D341Med (cell line): ENCODE measurements at regions not wholly inside any gene's neighbourhood (a gene's known extent, or its start where the extent isn't known, plus 50 kb on each side); places are given as distances from the start of the nearest gene placed in this dataset.

Experiments
- DNase-seq: peaks from one replicate; pipeline ENCODE4 v3.0.0; 2012; ENCODE audit warnings: low spot score

DNA sequence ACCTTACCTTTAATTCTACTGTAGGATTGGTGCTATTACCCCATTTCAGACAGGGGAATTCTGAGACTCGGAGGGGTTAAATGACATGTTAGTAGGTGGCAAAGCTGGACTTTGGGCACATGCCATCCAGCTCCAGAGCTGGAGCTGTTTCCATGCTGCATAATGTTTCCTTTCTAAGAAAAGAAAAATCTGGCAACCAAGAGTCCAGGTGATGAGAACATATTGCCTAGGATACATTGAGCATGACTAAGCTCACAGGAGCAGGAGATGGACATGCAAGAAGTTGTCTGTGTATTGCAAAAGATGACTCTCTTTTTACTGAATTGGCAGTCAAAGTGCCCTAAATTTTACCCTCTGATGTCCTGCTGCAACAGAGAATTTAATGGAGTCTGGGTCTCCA is 150.8 kb upstream of the SYT13 start:
- no peak for DNase-seq

DNA sequence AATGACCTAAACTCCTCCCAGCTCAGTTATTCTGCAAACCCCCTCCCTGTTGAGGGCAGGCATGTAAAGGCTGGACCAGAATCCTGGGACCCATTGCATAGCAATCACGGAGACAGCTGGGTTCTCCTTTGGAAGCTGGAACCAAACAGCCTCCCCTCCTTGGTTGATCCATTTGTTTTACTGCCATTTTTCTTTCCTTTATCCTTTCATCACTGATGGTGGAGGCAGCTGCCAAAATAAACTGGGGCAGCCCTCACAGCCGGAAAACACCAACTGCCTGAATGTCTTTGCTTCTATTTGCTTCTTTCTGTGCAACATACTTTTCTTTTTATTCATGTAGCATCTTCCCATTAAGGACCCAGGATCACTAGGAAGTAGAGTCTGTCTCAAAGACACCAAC is 150.0 kb upstream of the SYT13 start:
- DNase-seq: no peak

DNA sequence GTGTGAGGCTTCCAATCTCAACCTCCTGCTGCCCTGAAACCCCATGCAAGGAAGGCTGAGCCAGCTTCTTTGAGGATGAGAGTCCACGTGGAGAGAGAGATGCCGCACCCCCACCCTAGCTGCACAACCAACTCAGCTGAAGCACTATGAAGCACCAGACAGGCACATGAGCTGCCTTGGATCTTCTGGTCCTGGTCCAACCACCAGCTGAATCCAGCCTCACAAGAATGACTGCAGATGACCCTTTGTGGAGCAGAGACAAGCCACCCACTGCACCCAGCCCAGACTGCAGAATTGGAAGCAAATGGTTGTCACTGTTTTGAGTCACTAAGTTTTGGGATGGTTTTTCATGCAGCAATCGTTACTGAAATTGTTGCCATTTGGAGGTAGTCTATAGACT is 149.6 kb upstream of the SYT13 start:
- DNase-seq: no peak

DNA sequence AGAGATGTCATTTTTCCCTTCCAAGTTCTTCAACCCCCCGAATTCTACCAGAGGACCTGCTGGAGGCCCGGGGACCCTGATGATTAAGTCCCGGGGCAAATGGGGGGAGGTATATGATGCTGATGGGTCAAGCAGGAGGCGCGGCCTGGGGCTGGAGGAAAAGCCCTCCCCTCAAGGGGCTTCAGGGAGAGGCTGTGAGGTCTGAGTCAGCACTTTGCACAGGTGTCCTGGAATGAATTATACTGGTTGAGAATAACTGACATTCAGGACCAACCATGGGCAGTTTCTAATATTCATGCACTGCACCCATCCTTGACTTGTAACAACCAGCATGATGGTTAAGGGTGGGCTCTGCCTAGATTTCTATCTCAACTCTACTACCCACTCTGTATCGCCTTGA is 146.8 kb upstream of the SYT13 start:
- DNase-seq: no peak

DNA sequence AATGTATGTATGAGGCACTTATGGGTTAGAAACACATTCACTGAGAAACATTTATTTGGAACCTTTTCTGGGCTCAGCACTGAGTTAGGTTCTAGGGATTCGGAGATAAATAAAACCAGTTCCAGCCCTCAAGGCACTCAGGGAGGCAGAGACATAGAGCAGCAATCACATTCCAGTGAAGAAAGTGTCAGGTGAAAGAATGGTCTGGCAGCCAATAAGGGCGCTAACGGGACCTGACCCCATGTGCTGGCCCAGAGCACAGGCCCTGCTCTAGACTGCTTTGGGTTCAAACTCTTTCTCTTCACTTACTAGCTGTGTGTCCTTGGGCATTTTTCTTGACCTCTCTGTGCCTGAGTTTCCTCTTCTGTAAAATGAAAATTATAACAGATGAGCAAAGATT is 146.0 kb upstream of the SYT13 start:
- DNase-seq: no peak

DNA sequence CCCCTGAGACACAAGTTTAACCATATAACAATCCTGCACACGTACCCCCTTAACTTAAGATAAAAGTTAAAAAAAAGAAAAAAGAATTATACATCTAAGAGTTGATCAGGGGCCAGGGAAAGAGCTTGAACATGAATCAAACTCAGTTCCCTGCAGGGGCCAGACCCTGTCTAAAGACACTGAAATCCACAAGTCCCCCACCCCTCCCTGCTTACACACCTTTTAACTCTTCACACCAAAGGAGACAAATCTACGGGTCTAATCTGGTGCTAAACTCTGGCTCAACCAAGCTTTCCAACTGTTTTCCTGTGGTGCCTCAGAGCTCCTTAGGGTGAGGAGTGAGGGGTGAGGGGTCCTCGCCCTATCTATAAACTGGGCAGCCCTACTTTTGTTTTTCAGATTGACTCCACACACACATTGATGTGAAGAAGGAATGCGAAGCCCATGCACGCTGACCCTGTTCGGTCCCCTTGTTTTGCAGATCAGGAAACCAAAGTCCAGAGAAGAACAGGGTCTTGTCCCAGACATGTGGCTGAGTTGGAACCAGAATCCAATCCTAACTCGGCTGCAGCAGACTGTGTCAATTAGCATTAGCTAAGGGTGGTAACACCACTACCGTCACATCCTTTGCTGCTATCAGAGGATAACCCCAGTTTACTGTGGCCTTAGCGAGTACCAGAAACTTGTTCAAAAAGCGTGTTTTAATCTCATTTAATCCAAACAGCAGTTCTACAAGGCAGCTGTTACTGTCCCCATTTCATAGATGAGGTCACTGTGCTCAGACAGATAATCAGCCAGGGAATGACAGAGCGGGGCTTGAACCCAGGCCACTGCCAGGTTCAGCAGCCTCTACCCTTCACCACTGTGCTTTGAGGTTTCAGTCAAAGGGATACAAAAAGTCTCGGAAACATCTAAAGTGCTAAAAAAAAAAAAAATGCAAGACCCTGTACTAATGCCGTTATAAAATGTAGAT is 145.2 kb upstream of the SYT13 start:
- no peak for DNase-seq

DNA sequence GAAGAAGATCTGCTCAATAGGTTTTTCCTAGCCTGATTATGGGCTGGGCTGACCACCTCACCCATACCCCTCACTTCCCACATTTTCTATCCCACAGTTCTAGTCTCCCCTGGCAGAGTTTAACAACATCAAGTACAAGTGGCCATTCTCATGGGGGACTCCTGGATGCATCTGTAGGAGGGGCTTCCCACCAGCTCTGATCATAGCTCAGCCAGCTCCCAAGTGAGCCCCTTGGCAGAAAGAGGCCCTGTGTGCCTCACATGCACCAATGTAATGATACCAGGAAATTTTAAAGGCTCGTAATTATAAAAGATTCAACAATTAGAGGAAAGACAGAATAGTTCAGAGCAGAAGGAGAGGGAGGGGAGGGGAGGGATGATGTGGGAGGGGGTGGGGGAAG is 144.2 kb upstream of the SYT13 start:
- no peak for DNase-seq

DNA sequence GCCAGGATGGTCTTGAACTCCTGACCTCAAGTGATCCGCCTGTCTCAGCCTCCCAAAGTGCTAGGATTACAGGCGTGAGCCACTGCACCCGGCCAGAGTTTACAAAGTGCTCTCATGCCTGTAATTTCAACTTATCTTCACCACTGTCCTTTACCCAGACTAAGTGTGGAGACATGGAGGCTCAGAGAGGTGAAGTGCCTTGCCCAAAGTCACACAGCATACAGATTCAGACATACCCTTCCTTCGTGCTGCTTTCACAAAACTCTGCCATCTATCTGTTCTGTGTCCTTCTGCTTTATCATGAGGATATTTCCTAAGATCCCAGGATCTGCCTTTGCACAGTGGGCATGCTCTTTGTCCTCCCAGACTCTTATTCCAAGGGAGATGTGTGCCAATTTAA is 143.6 kb upstream of the SYT13 start:
- no peak for DNase-seq

DNA sequence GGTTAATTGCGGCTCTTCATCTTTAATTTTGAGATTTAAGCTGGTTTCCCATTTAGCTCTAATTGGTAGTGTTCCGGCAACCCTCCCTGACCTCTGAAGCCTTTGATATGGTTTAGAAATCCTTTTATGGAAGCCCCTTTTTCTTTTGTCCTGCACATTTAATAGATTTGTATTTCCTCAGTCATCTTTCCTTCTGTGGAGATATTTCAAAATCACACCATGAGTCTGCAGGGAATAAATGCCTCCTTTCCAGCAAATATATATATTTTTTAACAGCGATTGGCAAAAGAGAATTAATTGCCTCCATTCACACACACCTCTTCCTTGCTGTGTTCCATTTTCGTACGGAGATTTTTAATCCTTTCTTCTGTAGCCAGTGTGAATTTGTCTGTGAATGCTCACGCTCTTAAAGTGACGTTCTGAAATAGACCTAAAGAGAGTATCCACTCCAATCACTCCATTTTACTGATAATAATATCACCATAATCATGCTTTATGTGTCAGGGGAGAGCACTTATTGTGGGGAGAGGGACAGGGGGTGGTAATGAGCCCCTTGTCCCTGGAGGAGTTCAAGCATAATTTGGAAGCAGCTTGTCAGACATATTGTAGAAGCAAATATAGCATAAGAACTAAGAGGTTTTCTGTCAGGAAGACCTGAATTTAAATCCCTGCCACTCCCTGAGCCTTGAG is 142.5 kb upstream of the SYT13 start:
- DNase-seq: no peak

DNA sequence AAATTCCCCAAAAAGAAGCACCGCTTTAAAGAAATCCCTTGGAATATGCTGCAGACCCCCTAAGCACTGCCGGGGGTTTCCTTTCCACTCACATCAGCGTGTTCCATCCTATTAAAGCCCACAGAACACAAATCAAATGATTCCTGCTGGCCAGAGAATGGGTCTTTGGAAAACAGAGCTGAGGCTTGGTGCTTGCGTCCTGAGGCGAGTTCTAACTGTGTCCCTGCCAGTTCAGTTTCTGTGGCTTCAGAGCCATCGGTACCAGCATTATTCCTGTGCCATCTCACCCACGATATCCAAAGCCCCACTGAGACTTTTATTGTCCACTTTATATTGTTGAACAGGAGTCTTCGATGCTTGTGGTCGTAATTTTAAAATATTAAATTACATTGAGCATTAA is 142.0 kb upstream of the SYT13 start:
- no peak for DNase-seq

DNA sequence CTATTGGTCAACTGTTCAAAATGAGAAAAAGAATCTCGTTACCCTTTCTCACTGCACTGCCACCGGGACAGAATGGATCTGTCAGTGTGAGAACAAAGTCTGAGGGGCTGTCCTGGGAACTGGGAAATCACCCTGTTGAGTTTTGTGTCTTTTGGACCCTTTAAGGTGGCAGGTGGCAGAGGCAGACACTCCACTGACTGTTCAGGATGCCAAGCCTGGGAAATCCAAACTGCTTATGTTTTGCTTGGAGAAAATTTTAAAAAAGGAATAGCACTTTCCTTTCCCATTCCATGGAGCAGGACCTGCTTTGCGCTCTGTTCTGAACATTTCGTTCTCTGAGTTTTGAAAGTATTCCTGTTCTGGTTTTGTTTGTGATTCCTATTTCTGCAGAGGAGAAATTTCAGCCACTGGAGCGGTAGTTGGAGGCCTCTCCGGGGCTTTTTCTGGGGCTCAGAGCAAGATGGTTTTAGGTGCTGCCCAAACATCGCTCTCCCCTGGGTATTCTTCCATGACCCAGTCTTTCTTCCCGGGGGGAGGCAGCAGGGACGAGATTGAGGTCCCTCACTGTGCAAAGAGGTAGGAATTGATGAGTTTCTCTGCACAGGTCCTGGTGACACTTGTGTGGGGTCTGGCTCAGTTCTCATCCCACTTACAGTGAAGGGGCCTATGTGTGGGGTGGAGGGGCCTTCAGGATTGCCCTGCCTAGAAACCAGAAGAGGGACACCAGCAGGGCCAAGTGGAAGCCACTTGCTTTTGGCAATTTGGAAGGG is 138.5 kb upstream of the SYT13 start:
- no peak for DNase-seq

DNA sequence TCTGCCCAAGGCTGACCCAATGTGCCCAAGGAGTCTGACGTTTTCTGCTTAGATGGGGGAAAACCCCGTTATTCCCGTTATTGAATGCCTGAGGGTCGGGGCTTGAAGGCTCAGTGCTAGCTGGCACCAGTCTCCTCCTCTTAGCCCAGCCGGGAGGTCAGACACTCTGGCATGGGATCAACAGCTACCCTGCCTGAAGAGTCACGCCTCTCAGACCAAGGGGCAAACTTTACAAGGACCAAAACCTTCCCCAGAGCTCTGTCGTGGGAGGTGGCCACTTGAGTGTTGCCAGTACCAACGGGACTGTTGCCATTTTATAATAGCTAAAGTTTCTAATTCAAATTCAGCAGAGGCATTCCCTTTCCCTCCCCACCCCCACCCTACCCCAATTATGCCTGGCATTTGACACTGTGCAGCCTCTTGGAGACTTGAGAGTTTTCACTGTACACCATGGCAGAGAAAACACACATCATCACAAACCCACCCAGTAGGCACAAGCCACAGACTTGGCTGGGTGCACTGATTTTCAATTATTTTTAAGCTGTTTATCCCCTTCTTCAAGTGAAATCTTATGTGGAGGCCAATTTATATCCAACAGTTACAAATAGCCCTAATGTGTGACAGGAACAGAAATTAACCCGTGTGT is 137.5 kb upstream of the SYT13 start:
- no peak for DNase-seq

DNA sequence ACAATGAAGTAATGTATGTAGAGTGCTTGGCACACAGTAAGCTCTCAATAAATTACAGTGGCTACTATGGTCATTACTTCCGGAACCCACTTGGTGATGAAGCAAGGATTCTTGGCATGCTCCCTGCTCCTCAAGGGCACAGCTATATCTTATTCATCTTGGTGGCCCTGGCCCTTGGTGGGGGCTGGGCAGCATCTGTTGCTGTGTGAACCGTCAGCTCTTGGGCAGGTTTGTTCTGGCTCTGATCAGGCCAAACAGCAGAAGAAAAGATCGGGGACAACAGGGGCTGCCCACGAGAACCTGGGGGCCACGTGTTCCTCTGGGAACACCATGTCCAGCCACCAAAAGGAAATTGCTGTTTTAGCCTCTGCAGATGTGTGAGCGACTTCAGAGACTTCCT is 136.9 kb upstream of the SYT13 start:
- DNase-seq: no peak

DNA sequence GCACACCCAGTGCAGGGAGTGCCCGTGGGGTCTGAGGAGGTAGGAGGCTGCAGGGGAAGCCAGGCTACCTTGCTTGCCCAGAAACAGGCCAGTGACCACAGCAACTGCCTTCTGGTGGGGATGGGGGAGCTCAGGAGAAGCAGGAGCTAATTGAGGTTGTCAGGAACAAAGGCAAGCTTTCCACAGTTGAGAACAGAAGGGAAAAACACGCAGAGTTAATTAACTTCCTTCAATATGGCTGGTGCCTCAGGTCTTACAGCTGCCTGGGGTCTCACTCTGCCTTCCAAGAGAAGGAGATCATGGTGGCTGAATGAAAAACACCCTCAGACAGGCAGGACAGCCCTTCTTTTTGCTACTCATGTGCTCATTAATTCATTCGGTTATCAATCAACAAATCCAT is 127.9 kb upstream of the SYT13 start:
- DNase-seq: no peak

DNA sequence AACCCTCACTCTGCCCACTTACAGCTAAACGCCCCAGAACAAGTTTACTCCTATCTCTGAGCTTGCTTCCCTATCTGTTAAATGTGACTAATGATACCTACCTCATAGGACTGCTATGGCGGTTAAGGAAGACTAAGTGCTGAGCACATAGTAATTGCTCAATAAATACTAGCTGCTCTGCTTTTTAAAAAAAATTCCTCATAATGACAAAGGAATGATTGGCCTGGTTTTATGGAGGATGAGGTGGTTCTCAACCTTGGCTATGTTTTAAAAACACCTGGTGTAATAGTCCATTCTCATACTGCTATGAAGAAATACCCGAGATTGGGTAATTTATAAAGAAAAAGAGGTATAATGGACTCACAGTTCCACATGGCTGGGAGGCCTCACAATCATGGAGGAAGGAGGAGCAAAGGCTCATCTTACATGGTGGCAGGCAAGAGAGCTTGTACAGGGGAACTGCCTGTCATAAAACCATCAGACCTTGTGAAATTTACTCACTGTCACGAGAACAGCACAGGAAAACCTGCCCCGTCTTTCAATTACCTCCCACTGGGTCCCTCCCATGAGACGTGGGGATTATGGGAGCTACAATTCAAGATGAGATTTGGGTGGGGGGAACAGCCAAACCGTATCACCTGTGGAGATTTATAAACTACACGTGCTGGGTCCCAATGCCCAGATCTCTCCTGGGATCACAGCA is 127.2 kb upstream of the SYT13 start:
- DNase-seq: no peak

DNA sequence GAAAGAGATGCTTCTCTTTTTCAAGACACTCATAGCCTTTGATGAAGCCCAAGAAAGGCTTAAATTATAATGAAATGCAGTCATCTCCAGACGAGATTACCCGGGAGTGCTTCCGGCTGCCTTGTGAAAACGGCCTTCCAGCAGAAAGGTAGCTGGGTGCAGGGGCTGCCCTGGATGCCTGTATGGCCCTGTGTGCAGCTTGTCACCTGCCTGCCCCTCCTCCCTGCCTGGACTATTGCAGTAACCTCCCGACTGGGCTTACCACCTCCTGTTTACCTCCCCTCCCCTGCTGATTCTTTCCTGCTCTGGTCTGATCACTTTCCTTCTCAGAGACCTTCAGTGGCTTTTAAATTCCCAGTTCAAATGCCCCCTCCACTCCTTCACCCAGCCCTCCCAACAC is 126.4 kb upstream of the SYT13 start:
- DNase-seq: no peak

DNA sequence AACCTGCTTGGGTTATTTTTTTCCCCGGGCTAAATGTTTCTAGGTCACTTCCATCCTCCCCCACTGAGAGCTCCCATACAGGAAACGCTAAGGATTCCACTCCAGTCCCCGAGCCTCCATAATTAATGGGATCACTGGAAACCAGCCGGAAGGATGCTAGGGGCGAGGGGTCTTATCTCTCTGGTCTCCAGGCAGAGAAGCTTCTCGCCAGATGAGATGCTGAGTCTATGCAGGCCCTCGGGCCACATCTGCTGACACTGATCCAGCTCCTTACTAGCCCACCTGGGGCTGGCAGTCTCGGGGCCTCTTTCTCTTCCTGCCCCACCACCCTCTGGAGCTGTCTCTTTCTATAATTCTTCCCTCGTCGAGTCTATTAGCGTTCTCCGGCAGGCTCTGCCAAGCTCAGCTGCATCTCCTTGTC is 125.9 kb upstream of the SYT13 start:
- no peak for DNase-seq

DNA sequence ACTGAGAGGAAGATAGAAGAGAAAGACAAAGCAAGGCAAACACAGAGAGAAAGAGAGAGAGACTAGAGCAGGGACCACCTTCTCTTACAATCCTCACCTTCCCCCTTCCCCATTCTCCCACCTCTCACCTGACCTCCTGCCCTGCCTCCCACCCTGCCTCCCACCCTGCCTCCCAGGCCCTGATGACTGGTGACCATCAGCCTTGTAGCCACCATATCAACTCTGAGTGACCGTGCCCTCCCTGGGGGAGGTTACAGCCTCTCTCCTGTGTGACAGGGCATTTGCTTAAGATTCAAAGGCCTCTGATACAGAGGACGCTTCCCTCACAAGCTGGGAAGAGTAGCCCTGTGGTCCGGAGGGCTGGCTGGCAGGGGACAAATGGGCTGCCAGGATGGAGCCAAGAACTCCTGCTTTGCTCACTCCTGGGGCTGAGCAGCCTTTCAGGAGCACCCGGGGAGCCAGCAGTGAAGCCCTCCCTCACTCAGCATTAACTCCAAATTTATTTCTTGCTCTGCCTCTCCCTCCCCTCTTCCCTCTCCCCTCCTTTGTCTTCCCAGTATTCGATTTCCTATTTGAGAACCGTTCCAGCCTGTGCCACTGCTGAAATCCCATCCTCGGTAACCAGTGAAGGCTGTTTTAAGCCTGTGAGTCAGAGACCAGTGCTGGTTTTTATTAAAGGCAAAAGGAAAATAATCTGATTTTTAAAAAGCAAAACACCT is 125.2 kb upstream of the SYT13 start:
- DNase-seq: no peak

DNA sequence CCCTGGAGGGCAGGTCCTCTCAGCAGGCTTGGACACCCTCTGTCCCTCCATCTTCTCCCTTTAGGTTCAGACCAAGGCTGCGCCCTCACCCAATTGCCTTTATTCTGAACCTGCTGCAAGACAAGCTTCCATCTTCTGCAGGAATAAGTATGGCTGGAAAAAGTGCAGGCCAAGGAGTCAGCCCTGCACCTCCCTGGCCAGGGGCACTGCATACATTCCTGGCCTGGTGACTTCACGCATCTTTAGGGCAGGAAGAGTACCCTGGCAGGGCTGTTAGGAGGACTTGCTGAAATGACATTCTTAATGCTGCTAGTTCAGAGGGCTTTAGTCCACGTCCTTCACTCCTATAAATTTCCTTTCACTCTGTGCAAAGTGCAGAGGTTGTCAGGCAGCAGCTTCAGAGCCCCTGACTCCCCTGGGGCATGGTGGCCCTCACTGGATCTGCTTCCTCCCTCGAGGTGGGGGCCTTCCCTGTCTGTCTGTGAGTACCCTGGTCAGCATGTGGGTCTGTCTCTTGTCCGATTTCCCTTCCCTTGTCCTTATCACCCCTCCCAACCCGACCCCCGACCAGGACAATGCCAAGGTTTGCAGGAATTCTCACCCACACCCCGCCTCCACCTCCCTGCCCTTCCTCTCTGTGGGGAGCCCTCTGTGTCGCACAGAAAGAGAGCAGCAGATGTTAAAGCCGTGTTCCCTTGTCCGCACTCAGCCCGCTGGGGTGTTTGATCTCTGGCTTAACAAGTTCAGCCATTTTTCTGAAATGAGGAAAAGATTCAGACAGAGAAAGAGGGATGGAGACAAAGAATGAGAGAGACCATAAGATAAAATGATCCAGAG is 124.5 kb upstream of the SYT13 start:
- no peak for DNase-seq

DNA sequence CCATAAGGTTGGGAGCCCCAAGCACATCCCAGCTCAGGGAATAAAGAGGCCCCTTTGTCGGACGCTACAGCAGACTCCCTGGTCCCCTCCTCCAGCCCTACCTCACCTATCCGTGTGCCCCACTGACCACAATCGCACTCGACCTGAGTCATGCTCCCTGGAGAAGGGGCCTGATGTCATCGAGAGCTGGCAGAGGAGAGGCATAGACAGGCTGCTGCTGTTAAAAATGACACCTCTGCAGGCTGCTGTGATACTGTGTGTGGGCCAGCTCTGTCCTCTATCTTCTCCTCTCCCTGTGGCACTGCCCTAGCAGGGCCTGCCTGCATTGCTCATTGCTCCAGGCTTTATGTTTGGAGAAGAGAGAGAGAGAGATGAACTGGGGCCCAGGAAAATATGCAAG is 123.4 kb upstream of the SYT13 start:
- DNase-seq: no peak
